GM19468 (cell line): ENCODE measurements at regions not wholly inside any gene's neighbourhood (a gene's known extent, or its start where the extent isn't known, plus 50 kb on each side); places are given as distances from the start of the nearest gene placed in this dataset.

ENCODE experiments used
- ATAC-seq: cut with Tn5 transposase; IDR thresholded peaks from one replicate; pipeline ENCODE4 v1.9.1; 2021; ENCODE audit warnings: mild to moderate bottlenecking, moderate library complexity, moderate number of reproducible peaks; ENCODE audit not compliant: unreplicated experiment; ENCODE audit errors: extremely low read depth

GRCh38 chr9:73219985-73220626, 68.4 kb downstream of the ANXA1 start:
- ATAC-seq: peak; percentile 67

- no peak for ATAC-seq
Measured at GRCh38 chr9:73223594-73223993, 71.9 kb downstream of the ANXA1 start.

GRCh38 chr9:73229543-73229942, 77.9 kb downstream of the ANXA1 start:
- ATAC-seq: no peak

- ATAC-seq: no peak
Measured at GRCh38 chr9:73230251-73230650, 78.6 kb downstream of the ANXA1 start.

- no peak for ATAC-seq
Measured at GRCh38 chr9:73231203-73231602, 79.5 kb downstream of the ANXA1 start.

GRCh38 chr9:73233359-73234007, 81.8 kb downstream of the ANXA1 start:
- no peak for ATAC-seq

GRCh38 chr9:73234008-73234360, 82.3 kb downstream of the ANXA1 start:
- no peak for ATAC-seq

- ATAC-seq: no peak
Measured at GRCh38 chr9:73237140-73237539, 85.5 kb downstream of the ANXA1 start.

GRCh38 chr9:73239570-73240265, 88.1 kb downstream of the ANXA1 start:
- ATAC-seq: no peak

- no peak for ATAC-seq
Measured at GRCh38 chr9:73243078-73243477, 91.4 kb downstream of the ANXA1 start.

GRCh38 chr9:73259086-73259696, 107.5 kb downstream of the ANXA1 start:
- no peak for ATAC-seq

- no peak for ATAC-seq
Measured at GRCh38 chr9:73260506-73260905, 108.8 kb downstream of the ANXA1 start.

GRCh38 chr9:73264631-73265030, 113.0 kb downstream of the ANXA1 start:
- no peak for ATAC-seq

GRCh38 chr9:73265876-73266275, 114.2 kb downstream of the ANXA1 start:
- no peak for ATAC-seq

GRCh38 chr9:73269430-73270101, 117.9 kb downstream of the ANXA1 start:
- ATAC-seq: no peak

- ATAC-seq: no peak
Measured at GRCh38 chr9:73270967-73271721, 119.5 kb downstream of the ANXA1 start.

GRCh38 chr9:73280113-73280512, 128.4 kb downstream of the ANXA1 start:
- ATAC-seq: no peak

- no peak for ATAC-seq
Measured at GRCh38 chr9:73284377-73284776, 132.7 kb downstream of the ANXA1 start.

GRCh38 chr9:73294336-73294735, 142.7 kb downstream of the ANXA1 start:
- no peak for ATAC-seq

- ATAC-seq: no peak
Measured at GRCh38 chr9:73325983-73326382, 174.3 kb downstream of the ANXA1 start.
